ENCODE measurements at regions not wholly inside any gene's neighbourhood (a gene's known extent, or its start where the extent isn't known, plus 50 kb on each side); places are given as distances from the start of the nearest gene placed in this dataset.

DNA sequence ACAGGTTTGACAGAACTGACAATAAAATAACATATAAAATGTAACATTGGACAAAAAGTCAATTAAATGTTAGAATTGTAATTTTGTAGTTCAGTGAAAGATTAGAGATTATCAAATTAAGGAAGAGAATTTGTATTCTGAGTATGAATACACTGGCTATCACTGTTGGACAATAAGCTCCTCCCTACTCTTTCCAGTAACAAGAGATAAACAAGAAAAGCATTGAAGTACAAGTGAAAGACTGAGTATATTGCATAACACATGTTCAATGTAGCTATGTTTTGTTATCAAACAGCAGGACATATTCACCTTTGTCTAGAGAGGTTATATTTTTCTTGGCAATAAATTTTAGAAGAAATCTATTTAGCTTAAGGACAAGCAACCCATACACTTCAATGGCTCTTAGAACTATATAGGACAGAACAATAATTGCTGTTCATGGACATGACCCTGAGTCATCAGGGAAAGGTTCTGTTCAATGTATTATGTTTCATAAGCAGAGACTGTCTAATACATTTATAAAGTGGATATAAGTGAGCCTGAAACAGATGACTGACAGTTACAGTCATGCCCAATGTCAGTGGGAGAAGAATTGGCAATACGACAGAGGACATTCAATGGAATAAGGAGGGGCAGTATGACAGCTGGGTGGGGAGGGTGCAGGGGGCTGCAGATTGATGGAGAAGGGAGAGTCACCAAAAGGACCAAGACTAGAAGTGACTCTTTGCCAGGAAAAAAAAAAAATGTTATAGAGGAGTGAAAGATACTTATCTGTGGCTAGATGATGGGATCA lies 520.4 kb downstream of the FRK start:
- TF ChIP-seq, protein P1, sequence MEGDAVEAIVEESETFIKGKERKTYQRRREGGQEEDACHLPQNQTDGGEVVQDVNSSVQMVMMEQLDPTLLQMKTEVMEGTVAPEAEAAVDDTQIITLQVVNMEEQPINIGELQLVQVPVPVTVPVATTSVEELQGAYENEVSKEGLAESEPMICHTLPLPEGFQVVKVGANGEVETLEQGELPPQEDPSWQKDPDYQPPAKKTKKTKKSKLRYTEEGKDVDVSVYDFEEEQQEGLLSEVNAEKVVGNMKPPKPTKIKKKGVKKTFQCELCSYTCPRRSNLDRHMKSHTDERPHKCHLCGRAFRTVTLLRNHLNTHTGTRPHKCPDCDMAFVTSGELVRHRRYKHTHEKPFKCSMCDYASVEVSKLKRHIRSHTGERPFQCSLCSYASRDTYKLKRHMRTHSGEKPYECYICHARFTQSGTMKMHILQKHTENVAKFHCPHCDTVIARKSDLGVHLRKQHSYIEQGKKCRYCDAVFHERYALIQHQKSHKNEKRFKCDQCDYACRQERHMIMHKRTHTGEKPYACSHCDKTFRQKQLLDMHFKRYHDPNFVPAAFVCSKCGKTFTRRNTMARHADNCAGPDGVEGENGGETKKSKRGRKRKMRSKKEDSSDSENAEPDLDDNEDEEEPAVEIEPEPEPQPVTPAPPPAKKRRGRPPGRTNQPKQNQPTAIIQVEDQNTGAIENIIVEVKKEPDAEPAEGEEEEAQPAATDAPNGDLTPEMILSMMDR (IDR thresholded peaks at IDR 0.05), result no peak
- TF ChIP-seq MXI1 (IDR thresholded peaks at IDR 0.05; ENCODE audit: low read depth, low read length) (no peak), USF1 (IDR thresholded peaks at IDR 0.05; ENCODE audit: borderline replicate concordance, low read depth) (no peak), RCOR1 (IDR thresholded peaks at IDR 0.05; ENCODE audit: low read length) (no peak)

All from SK-N-SH (cell line).